CD4-positive, alpha-beta T cell treated with Interleukin-17A for 1 hour (primary cell): ENCODE measurements at regions not wholly inside any gene's neighbourhood (a gene's known extent, or its start where the extent isn't known, plus 50 kb on each side); places are given as distances from the start of the nearest gene placed in this dataset.
"Not testable (repeated sequence)": the region's sequence is repeated elsewhere in the genome, so short reads cannot be mapped to it uniquely, and the experiment has no call there.

ENCODE experiments used
- DNase-seq: peaks from one replicate; pipeline ENCODE4 v3.0.0-alpha.2; 2020

GRCh38 chr11:13183094-13183825 is 94.3 kb upstream of the BMAL1 start:
- peak; percentile 34 for DNase-seq

GRCh38 chr11:13183826-13184196 is 93.8 kb upstream of the BMAL1 start:
- no peak for DNase-seq

- no peak for DNase-seq
Observed at GRCh38 chr11:13184295-13184794, 93.2 kb upstream of the BMAL1 start.

- no peak for DNase-seq
Observed at GRCh38 chr11:13188179-13188578, 89.4 kb upstream of the BMAL1 start.

- DNase-seq = no peak
Observed at GRCh38 chr11:13189561-13190426, 87.8 kb upstream of the BMAL1 start.

- DNase-seq = no peak
Observed at GRCh38 chr11:13193613-13194012, 84.0 kb upstream of the BMAL1 start.

GRCh38 chr11:13197374-13197773 is 80.2 kb upstream of the BMAL1 start:
- DNase-seq = not testable (repeated sequence)

- no peak for DNase-seq
Observed at GRCh38 chr11:13205486-13205885, 72.1 kb upstream of the BMAL1 start.

GRCh38 chr11:13206086-13206640 is 71.4 kb upstream of the BMAL1 start:
- DNase-seq = no peak

GRCh38 chr11:13207270-13207664 is 70.3 kb upstream of the BMAL1 start:
- no peak for DNase-seq

GRCh38 chr11:13207665-13208594 is 69.7 kb upstream of the BMAL1 start:
- DNase-seq = peak; percentile 44

- no peak for DNase-seq
Observed at GRCh38 chr11:13208921-13209320, 68.7 kb upstream of the BMAL1 start.

GRCh38 chr11:13209379-13209778 is 68.2 kb upstream of the BMAL1 start:
- no peak for DNase-seq

GRCh38 chr11:13210424-13210823 is 67.2 kb upstream of the BMAL1 start:
- DNase-seq = peak; percentile 27

GRCh38 chr11:13214276-13214675 is 63.3 kb upstream of the BMAL1 start:
- no peak for DNase-seq

- DNase-seq = no peak
Observed at GRCh38 chr11:13215149-13215548, 62.4 kb upstream of the BMAL1 start.

GRCh38 chr11:13216019-13216710 is 61.4 kb upstream of the BMAL1 start:
- DNase-seq = no peak

GRCh38 chr11:13216711-13217075 is 60.9 kb upstream of the BMAL1 start:
- DNase-seq = no peak

- DNase-seq = not testable (repeated sequence)
Observed at GRCh38 chr11:13218685-13219084, 58.9 kb upstream of the BMAL1 start.

GRCh38 chr11:13220148-13220547 is 57.4 kb upstream of the BMAL1 start:
- DNase-seq = no peak

- DNase-seq = no peak
Observed at GRCh38 chr11:13221722-13222121, 55.9 kb upstream of the BMAL1 start.

- DNase-seq = no peak
Observed at GRCh38 chr11:13222285-13222684, 55.3 kb upstream of the BMAL1 start.
